HG03558 (cell line): ENCODE measurements at regions not wholly inside any gene's neighbourhood (a gene's known extent, or its start where the extent isn't known, plus 50 kb on each side); places are given as distances from the start of the nearest gene placed in this dataset.

ENCODE experiments used
- ATAC-seq: cut with Tn5 transposase; IDR thresholded peaks from one replicate; pipeline ENCODE4 v1.9.1; 2021; ENCODE audit warnings: moderate number of reproducible peaks; ENCODE audit not compliant: unreplicated experiment; ENCODE audit errors: extremely low read depth

GRCh38 chr5:174396541-174396940 is 327.8 kb upstream of the MSX2 start:
- no peak for ATAC-seq

- ATAC-seq: no peak
These were observed 327.2 kb upstream of the MSX2 start for GRCh38 chr5:174397206-174397605.

- no peak for ATAC-seq
These were observed 326.2 kb upstream of the MSX2 start for GRCh38 chr5:174398171-174398570.

- no peak for ATAC-seq
These were observed 325.0 kb upstream of the MSX2 start for GRCh38 chr5:174399411-174399810.

- no peak for ATAC-seq
These were observed 323.9 kb upstream of the MSX2 start for GRCh38 chr5:174400461-174400860.

GRCh38 chr5:174401793-174402192 is 322.6 kb upstream of the MSX2 start:
- ATAC-seq: no peak

- no peak for ATAC-seq
These were observed 322.1 kb upstream of the MSX2 start for GRCh38 chr5:174402222-174402812.

- ATAC-seq: no peak
These were observed 319.5 kb upstream of the MSX2 start for GRCh38 chr5:174404848-174405247.

- ATAC-seq: no peak
These were observed 315.3 kb upstream of the MSX2 start for GRCh38 chr5:174409070-174409469.

GRCh38 chr5:174409971-174410370 is 314.4 kb upstream of the MSX2 start:
- ATAC-seq: no peak

- ATAC-seq: no peak
These were observed 313.5 kb upstream of the MSX2 start for GRCh38 chr5:174410716-174411478.

GRCh38 chr5:174411479-174411819 is 312.9 kb upstream of the MSX2 start:
- ATAC-seq: no peak

GRCh38 chr5:174412374-174412773 is 312.0 kb upstream of the MSX2 start:
- ATAC-seq: no peak

- no peak for ATAC-seq
These were observed 311.4 kb upstream of the MSX2 start for GRCh38 chr5:174412941-174413340.

- ATAC-seq: no peak
These were observed 310.6 kb upstream of the MSX2 start for GRCh38 chr5:174413567-174414314.

- ATAC-seq: no peak
These were observed 310.1 kb upstream of the MSX2 start for GRCh38 chr5:174414315-174414710.

GRCh38 chr5:174418809-174419539 is 305.4 kb upstream of the MSX2 start:
- no peak for ATAC-seq

GRCh38 chr5:174419540-174420132 is 304.7 kb upstream of the MSX2 start:
- ATAC-seq: peak; percentile 70

- no peak for ATAC-seq
These were observed 303.6 kb upstream of the MSX2 start for GRCh38 chr5:174420651-174421407.

- no peak for ATAC-seq
These were observed 303.0 kb upstream of the MSX2 start for GRCh38 chr5:174421408-174421805.
